ENCODE measurements at regions not wholly inside any gene's neighbourhood (a gene's known extent, or its start where the extent isn't known, plus 50 kb on each side); places are given as distances from the start of the nearest gene placed in this dataset.

DNA sequence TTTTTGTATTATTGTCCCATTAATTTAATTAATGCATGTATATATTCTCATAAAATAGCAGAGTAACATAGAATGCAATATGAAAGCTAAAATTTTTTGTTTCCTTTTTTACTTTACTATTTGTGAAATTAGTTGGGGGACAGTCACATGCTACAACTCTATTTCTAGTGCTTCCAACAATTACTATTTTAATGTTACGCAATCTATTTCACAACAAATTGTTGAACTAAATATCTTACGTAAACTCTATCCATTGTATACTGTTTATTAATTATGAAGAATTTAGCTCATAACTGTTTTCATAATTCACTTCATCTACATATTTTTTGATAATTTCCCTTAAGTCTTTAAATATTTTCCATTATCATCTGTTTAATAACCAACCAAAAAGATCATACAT, 1685.4 kb upstream of the CDH6 start:
- TF ChIP-seq, protein P1, sequence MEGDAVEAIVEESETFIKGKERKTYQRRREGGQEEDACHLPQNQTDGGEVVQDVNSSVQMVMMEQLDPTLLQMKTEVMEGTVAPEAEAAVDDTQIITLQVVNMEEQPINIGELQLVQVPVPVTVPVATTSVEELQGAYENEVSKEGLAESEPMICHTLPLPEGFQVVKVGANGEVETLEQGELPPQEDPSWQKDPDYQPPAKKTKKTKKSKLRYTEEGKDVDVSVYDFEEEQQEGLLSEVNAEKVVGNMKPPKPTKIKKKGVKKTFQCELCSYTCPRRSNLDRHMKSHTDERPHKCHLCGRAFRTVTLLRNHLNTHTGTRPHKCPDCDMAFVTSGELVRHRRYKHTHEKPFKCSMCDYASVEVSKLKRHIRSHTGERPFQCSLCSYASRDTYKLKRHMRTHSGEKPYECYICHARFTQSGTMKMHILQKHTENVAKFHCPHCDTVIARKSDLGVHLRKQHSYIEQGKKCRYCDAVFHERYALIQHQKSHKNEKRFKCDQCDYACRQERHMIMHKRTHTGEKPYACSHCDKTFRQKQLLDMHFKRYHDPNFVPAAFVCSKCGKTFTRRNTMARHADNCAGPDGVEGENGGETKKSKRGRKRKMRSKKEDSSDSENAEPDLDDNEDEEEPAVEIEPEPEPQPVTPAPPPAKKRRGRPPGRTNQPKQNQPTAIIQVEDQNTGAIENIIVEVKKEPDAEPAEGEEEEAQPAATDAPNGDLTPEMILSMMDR (IDR thresholded peaks at IDR 0.05; ENCODE audit: extremely low read depth, insufficient read depth, missing control alignments), result no peak
- in situ Hi-C loops (cut with MboI; ENCODE audit: low pct_unique_long_range_greater_than_20kb, low sequenced_read_pairs, unreplicated experiment), result no loop called here
- DNase-seq (ENCODE audit: low spot score), result no peak

GRCh38 chr5:29504411-29504810, 1689.1 kb upstream of the CDH6 start:
- no peak for DNase-seq (ENCODE audit: low spot score)
- in situ Hi-C loops (cut with MboI; ENCODE audit: low pct_unique_long_range_greater_than_20kb, low sequenced_read_pairs, unreplicated experiment), result no loop called here
- TF ChIP-seq, protein P1 (IDR thresholded peaks at IDR 0.05; ENCODE audit: extremely low read depth, insufficient read depth, missing control alignments), result no peak

DNA sequence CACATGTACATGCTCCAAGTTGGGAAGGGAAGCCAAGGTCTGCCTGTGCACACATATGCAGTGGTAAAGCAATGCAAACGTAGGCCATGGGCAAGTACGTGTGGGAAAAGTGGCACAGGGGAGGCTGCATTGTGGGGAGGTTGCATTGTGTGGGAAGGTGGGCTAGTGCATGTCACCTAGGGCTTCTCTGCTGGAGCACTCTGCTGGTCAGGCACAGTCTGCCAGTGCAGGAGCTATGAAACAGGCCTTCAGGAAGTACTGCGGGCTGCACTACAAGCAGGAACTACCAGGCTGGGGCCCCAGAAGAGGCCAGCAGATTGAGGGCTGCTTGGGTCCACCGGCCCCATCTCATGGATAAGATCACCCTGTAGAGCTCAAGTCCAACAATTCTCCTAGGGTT, 1694.6 kb upstream of the CDH6 start:
- in situ Hi-C loops (cut with MboI; ENCODE audit: low pct_unique_long_range_greater_than_20kb, low sequenced_read_pairs, unreplicated experiment), result no loop called here
- TF ChIP-seq, protein P1 (IDR thresholded peaks at IDR 0.05; ENCODE audit: extremely low read depth, insufficient read depth, missing control alignments), result no peak
- DNase-seq (ENCODE audit: low spot score), result no peak

DNA sequence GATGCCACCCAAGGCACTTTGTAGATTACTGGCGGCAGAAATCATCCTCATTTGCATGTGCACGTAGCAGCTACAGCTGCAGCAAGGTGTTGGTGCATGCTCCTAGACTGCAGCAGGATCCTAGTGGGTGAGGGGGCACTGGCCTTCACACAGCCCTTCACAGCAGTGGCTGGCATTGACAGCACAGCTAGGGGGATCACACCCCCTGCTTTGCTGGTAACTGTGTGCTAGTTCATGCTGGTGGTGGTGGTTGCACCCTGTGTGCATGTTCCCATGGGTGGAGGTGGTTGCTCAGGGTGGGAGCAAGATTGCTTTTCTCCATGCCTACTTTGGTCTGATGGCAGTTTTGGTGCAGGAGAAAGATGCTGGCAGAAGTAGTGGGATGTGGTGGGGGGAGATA, 1695.1 kb upstream of the CDH6 start:
- TF ChIP-seq, protein P1 (IDR thresholded peaks at IDR 0.05; ENCODE audit: extremely low read depth, insufficient read depth, missing control alignments), result no peak
- DNase-seq (ENCODE audit: low spot score), result no peak
- in situ Hi-C loops (cut with MboI; ENCODE audit: low pct_unique_long_range_greater_than_20kb, low sequenced_read_pairs, unreplicated experiment), result no loop called here

DNA sequence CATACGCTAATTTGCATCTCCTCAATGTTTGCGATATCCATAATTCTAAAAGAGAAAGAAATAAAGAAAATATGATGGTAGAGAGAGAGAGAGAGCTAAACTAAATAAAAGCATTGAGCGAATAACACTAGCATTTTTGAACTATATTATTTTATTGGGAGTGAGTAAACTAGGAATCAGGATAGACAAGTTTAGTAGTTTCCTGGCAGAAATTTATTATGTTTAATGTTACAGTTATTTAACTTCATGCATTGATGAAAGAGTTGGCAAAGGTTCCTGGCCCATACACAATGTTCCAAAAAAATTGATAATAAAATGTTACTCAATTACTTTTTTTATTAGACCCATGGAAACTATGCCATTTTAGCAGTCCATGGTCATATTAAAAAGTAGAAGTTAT, 1708.2 kb upstream of the CDH6 start:
- TF ChIP-seq, protein P1 (IDR thresholded peaks at IDR 0.05; ENCODE audit: extremely low read depth, insufficient read depth, missing control alignments), result no peak
- in situ Hi-C loops (cut with MboI; ENCODE audit: low pct_unique_long_range_greater_than_20kb, low sequenced_read_pairs, unreplicated experiment), result no loop called here
- DNase-seq (ENCODE audit: low spot score), result no peak

DNA sequence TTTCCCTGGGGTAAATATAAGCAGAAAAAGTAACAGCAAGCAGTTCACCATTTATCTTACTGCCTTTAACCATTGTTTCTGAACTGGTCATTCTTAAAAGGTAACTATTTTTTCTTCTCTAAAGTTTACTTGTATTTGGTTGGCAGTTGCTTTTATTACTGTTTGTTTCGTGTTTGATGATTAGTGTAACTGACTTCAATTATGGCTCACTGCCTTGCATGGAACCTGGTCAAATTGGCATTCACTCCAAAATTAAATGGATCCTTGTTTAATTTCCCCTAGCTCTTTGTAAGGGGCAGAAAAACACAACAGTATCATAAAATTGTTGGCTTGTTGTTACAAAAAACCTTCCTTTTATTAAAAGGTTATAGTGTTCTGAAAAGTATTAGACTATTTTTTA, 1723.9 kb upstream of the CDH6 start:
- no peak for DNase-seq (ENCODE audit: low spot score)
- in situ Hi-C loops (cut with MboI; ENCODE audit: low pct_unique_long_range_greater_than_20kb, low sequenced_read_pairs, unreplicated experiment), result no loop called here

More for the DNA sequence above, 1723.9 kb upstream of the CDH6 start:
- TF ChIP-seq, protein P1 (IDR thresholded peaks at IDR 0.05; ENCODE audit: extremely low read depth, insufficient read depth, missing control alignments), result no peak
